GM18868 (cell line): ENCODE measurements at regions not wholly inside any gene's neighbourhood (a gene's known extent, or its start where the extent isn't known, plus 50 kb on each side); places are given as distances from the start of the nearest gene placed in this dataset.

Source experiments
- ATAC-seq: cut with Tn5 transposase; IDR thresholded peaks from one replicate; pipeline ENCODE4 v1.9.1; 2021; ENCODE audit warnings: mild to moderate bottlenecking, moderate library complexity; ENCODE audit not compliant: unreplicated experiment

DNA sequence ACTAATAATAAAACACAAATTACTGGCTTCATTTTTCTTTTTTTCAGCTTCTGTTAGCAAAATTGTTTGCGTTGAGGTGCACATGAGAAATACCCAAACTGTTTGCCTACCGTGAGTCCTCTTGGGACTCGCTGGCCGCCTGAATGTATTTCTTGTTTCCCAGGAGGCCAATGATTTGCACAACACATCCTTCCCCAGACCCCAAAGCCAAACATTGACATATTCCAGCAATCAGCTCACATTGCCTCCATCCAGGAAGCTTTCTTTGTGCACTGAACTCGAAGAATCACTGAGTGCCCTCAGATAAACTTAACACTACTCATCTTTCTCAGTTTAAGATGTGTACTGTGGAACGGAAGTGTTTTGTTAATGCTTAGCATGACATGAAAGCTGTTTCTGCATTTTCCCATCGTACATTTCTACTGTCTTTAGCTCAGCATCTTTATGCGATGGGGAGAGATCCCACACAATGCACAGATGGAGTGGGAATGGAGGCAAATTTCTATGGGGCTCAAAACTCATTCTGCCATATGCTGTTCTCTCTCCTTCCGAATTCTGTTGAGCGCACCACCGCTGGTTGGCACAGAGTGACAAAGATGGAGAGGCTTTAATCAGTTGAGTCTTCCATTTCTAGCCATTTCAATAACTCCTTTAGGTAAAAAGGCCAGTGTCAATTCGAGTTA is 399.5 kb downstream of the RFC3 start:
- ATAC-seq: no peak

DNA sequence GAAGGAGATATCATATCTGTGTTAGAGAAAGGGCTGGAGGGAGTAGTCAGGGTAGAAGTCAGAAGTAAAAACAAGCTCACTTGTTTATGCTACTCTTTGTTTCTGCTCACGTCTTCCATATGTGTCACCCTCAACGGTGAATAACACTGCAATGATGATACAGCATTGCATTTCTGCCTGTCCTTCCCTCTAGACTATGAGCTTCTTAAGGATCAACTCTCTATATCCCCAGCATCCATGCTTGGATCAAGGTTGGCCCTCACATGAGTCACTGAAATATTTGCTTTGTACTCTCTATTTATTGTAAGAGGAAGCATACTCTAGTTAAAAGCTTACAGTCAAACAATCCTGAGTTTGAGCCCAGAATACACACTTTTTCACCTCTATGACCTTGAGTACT is 406.0 kb downstream of the RFC3 start:
- no peak for ATAC-seq

DNA sequence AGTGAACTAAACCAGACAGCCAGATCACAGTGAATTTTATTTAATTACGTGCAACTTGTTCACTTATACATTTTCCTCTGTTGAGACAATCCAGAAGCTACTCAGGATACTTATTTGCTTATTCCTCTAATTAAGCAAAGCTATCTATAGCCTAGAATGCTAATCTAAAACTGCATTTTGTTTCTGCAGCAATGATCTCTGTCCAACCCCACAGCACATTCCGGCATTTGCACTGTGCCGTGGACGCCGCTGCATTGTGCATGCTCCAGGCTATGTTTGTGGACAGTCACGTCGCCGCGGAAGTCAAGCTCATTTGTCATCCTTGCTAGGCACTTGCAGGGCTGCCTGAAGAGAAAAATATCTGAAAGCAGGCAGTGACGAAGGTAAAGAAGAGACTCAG is 406.9 kb downstream of the RFC3 start:
- no peak for ATAC-seq

DNA sequence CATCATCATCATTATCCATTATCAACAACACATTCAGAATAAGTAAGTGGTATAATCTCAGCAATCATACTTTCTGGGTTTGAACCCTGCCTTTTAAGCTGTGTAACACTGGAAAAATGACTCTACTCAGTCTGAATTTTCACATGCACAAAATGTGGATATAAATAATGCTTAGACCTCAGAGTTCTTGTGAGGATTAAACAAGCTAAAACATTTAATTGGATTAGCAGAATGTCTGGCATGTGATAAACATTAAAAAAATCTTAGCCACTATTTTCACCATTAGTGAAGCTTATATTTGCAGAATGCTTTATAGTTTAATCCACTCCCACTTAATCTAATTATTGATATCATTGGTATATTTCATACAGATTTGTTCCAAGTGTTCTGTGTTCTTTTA is 412.3 kb downstream of the RFC3 start:
- ATAC-seq: no peak

DNA sequence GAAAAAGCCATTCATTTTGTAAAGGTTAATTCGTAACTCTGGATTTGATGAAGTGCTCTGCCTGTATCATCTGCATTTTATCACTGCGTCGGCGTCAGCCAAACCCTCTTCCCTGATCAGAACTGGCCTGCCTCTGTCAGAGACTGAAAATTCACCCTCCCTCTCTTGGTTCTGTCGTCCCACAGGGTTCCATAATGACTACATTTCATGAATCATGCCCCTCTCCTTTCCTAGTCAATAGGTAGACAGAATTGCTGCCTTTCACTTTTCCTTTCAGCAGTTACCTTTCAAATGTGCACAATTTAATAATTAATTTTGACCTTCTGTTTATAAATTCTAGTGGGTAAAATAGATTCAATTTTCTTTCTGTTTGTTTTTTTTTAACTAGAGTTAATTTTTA is 423.4 kb downstream of the RFC3 start:
- no peak for ATAC-seq

DNA sequence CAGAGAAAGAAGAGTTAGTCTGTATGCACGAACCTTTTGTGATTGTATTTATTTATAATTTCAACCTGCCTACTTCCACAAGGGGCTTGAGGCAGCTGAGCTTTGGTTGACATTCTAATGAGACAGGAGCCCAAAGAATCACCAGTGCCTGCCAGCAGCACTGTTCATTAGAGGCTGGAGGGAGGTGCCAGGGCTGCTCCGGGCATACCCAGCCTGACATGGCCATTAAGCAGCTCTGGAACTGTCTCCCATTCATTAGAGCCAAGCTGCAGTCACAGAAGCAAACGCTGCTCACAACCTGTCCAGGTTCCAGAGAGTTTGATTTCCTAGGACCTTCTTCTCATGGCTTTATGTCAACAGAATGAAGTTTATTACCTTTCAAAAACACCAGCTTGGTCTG is 425.5 kb downstream of the RFC3 start:
- ATAC-seq: no peak

DNA sequence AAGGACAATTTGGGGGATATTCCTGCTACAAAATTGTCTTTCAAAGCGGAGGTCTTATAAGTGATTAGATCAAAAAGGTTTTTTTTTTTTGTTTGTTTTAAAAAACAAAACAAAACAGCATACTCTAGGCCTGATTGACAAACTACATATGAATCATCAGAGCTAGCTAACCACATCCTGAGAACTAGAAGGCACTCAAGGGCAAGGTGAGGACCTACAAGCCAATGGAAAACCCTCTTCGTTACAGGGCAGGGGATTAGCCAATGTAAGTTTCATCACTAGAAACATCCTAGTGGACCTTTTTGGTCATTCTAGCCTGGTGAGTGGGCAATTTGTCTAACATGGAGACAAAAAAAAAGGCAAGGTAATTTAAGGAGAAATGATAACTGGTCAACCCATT is 428.6 kb downstream of the RFC3 start:
- no peak for ATAC-seq

DNA sequence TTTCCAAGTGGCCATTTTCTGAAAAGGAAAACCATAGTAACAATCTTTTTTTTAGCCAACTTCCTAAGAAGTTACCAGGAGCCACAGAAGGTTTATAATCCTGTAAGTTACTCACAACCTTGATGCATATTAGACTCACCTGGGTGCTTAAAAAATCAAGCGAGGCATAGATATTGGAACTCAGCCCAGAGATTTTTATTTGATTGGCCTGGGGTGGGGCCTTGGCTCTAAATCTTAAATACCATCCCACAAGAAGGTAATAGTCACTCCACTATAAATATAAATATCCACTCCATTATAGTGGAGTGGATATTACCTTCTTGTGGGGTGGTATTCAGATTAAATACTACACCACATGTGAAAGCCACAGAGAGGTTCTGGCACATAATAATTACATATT is 429.6 kb downstream of the RFC3 start:
- ATAC-seq: no peak

DNA sequence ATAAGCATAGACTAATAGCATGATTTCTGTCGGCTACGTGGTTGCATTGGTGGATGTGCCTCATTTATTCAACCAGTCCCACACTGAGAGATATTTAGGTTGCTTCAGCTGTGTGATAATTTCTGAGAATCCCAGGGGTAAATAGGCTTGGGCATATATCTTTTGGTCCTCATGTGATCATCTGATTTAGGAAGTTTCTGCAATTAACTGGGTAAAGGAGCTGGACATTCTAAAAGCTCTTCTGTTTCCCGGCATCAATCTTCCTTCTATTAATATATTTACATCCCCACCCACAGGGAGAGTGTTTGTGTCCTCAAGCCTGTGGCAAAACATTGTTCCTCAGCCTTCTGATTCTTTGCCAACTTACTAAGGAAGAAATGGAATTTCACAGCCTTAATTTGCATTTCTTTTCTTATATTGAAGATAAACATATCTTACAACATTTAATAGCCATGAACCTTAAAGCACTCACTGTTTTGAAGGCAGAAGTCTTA is 431.6 kb downstream of the RFC3 start:
- no peak for ATAC-seq

DNA sequence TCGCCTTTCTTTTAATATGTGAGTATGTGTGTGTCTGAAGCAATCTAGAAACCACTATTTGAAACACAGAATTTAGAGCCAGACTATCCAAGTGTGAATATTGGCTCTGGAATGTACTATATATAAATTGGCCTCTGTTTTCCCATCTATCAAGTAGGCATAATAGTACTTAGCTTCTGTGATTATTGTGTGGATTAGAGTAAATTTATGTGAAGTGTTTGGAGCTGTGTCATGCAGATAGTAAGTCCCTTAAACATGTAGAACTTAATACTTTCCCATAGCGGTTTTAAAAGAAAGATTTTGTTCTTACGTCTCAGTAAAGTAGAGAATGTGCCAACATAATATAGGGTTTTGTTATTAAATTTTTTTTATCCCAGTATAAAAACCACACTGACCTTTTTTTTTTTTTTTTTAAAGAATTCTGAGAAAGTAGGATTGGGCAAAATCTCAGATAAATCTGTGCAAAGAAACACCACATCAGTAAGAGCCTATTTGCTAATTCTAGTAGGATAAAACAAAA is 432.3 kb downstream of the RFC3 start:
- no peak for ATAC-seq

DNA sequence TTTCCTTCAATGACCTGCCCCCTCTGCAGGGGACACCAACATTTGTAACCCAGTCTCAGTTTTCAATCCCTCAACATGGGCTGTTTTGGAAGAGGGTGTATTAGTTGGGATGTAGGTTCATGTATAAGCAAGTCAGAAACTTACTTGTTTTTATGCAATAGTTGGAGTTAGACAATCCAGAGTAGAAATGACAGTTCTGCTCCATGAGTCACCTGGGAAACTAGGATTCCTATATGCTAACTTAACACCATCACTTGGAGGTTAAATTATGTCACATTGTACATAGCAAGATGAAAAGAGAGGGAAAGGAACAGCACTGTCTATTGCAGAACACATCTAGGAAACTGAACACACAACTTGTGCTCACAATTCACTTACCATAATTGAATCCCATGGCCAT is 436.4 kb downstream of the RFC3 start:
- ATAC-seq: no peak

DNA sequence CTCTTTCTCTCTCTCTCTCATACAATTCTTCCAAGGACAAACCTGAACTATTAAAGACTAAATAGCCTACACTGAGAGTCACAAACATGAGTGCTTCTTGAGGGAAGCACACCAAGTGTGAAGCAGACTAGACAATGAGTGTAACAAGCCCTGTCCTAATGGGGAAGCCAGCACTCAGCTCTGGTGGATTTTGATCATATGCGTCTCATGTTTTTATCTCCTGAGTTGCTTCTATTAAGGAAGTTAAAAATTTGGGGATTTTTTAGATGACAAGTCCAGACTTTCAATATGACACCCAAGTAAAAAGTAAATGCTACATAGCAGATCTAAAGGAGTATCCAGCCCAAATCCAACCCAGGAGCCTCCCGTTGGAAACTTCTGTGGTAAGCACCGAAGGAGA is 437.8 kb downstream of the RFC3 start:
- no peak for ATAC-seq

DNA sequence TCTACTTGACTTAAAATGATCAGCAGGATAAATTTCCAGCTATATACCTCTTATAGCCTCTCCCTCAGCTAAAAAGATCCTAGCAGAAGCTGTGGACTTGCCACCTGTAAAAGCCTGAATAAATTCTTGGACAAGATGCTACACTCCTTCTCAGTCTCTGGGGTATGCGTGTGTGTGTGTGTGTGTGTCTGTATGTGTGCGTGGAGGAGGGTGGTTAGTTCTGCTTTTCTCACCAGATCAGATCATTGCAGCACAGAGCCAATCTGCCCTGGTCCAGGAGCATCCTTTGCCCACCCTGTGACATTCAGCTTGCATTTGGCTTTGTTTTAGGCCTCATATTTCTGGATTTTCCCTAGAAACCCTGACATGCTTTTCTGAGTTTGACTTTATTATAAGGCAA is 438.3 kb downstream of the RFC3 start:
- no peak for ATAC-seq

DNA sequence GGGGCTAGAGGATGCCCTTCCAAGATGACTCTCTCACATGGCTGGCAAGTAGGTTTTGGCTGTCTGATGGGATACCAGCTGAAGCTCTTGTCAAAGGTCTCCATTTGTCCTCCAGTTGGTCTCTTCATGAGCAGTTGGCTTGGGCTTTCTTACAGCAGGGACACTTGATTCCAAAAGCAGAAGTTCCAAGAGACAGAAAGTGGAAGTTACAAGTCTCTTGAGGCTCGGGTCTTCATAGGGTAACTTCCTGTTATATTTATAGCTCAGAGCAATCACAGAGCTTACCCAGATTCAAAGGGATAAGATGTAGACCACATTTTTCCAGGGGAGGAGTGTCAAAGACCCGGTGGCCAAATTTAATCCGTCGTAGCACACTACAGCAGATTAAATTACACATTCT is 440.0 kb downstream of the RFC3 start:
- no peak for ATAC-seq

DNA sequence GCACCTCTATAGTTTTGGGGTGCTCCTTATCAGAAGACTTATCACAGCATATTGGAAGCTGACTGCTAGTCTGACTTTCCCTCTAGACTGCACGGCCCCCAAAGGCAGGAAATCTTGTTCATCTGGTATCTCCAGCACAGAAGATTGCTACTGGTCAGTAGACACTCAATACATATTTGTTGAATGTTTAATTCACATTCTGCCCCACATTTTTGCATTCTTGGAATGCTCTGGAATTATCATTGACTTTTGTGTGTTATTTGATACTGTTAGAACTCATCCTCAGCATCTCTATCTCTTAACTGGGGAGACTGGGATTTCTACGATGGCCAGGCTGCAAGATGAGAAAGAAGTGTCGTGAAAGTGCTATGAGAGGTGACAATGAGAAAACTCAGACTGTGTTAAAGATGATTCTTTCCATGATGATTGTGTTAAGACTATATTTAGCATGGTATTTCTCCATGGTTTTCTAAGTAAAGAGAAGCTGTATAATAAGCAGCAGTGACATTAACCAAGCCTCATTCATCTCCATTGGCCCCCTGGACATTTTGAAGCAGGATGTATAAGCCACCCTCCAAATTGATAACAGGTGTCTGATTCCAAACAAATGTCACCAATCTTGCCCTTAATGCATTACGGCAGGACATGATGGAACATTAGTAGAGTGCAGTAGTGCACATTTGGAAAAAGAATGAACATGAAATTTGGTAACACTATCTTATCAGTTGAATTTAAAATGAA is 440.9 kb downstream of the RFC3 start:
- no peak for ATAC-seq

DNA sequence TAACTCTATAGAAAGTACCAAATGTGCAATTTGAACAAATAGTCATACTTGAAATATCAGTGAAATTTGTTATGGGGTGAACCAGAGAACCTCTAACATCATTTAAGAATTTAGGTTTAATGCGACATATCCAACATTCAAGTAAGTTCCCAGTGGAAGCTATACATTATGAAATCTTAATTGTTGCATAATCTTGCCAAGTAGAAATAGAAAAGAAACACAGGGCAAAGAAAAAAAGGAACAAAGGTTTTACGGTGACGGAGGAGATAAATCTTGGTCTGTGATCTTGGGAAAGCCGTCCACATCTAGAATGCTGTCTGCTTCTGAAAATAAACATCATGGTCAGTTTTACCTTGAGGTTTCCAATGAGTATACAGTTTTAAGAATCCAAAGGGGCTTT is 445.7 kb downstream of the RFC3 start:
- ATAC-seq: no peak

DNA sequence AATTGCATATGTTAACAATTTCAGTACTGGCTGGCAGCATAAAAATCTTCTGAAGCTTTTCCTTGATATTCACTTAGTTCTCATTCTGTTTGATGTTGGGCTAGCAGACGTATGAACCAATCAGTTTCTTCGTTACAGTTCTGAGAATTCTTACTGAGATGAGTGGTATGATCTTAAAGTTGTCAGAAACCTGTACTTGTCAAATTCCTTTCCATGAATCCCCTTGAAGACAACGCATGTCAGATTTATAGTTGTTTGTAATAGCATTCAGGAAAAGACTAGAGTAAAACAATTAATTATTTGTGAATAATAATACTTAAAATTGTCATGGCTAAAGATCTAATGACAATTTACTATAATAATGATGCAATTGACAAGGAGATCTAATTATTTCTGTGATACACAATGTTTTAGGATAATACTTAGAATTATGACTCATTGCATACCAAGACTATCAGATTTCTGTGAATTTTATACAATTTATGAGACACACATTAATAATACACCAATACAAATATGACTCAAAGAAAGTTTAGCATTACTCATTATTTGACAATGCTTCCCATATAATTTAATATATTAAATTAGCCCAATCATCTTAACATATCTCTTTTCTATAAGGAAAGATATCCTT is 447.2 kb downstream of the RFC3 start:
- ATAC-seq: no peak

DNA sequence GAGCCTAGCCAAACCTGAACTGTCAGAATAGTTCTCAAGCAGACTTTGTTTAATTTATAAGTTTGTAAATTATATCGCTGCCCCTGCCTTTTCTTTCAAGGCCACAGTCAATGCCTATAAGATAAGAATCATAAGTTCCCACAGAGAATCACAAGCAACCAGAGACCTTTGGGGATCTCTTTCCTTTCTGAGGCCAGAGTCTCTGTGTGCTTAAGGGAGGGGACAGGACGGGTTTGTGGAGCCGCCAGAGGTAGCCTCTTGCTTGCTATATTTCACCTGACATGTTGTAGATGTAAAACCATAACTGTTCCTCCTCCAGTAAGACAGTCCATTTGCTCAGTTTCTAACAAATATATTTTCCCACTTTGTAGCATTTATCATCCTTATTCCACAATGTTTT is 458.8 kb downstream of the RFC3 start:
- no peak for ATAC-seq

DNA sequence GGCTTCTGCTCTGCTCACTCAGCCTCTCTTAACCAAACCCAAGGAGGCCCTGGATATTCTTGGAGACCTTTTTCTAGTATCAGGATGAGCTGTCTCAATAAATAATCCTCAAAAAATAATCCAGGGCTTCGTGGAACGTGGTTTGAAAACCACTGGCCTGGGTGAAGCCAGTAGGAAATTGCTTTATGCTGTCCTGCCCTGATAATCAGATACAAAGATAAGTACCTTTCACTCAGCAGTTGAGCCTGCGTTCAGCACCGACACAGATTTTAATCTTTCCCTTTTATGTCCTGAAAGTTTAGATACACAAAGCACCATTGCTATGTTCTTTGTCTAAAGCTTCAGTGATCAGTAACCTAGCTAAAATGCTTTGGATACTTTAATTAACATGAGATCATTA is 460.0 kb downstream of the RFC3 start:
- no peak for ATAC-seq

DNA sequence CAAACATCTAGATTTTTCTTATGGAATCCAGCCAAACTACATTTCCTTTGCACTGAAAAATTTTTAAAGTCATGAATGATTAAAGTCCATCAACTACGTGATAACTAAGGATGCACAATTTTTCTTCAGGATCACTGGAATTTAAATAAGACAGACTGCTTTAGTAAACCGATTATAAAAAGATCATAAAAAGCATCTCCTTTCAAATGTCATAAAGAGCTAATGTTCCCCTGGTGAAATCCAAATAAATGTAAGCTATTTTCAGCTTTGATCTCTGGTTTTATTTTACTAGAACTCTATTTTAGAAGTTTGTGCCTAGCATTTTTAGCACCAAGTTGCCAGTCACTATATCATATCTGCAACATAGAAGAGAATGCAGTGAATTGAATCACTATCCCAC is 460.8 kb downstream of the RFC3 start:
- ATAC-seq: no peak

DNA sequence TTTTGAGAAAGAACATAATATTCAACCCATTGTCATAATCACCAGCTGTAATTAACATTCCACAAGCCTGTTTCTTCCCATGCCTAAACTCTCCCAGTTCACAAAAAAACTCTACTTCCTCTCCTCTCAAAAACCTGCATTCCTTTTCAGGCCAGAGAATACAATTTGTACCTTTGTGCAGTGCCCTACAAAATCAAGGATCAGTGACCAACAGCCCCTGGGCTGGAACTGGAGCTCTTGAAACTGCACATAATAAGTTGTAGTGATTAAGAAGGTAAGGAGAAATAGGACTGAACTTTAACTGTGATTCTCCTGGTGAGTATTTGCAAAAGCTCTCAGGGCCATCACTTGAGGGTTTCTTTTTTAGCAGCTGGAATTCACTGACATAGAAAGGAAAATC is 472.7 kb downstream of the RFC3 start:
- ATAC-seq: no peak
